ENCODE measurements at regions not wholly inside any gene's neighbourhood (a gene's known extent, or its start where the extent isn't known, plus 50 kb on each side); places are given as distances from the start of the nearest gene placed in this dataset.
"Not testable (repeated sequence)": the region's sequence is repeated elsewhere in the genome, so short reads cannot be mapped to it uniquely, and the experiment has no call there.

DNA sequence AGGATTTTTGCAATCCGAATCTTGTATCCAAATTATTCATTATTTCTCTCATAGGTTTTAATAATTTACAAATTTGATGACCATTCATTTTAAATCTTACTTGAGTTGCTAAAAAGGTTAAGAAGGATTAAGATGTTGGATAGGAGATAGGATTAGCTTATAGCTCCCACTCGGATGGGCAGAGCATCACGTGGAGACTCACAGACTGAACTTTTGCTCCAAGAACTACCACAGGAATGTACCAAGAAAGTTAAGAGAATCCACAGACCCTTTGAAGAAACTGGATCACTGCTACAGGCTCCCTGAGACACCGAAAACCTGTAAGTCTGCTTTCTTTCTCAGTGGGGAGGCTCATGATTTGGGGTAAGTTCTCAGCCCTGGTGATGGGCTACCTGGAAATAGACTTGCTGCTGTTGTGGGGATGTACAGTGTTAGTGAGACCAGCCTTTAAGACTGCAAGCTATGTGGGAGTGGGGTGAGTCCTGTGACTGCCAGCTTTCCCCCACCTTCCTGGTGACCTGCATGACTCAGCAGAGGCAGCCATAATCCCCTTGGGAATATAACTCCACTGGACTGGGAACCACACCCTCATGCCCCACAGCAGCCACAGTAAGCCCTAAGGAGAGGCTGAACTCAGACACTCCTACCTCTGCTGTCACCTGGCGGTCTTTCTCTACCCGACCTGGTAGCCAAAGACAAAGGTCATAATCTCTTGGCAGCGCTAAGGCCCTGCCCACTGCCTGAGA lies 1458.0 kb downstream of the OLFM4 start:
- 0 to 100% (median 94%) methylated on average over 1 to 7 of the region's 7 CpGs; no CpG with 5 or more reads in 1 of the 10 experiments for WGBS, 10 experiments
- ATAC-seq (replicated peaks in 6 of 8), result no peak
- in situ Hi-C loops (cut with MboI; ENCODE audit: low pct_unique_long_range_greater_than_20kb in 2 of 9, low sequenced_read_pairs in 9 of 9, unreplicated experiment in 9 of 9), result no loop called here
- no peaks in the 10 kb centered on the region for H3K4me1 ChIP-seq (replicated peaks in 1 of 2)
- no peak overlapping the region for H3K27ac ChIP-seq
- no peak overlapping the region for H3K4me3 ChIP-seq

GRCh38 chr13:54489359-54489758 lies 1460.7 kb downstream of the OLFM4 start:
- no peak for ATAC-seq (replicated peaks in 6 of 8)
- H3K4me3 ChIP-seq, result no peak overlapping the region
- H3K4me1 ChIP-seq (replicated peaks in 1 of 2), result no peaks in the 10 kb centered on the region
- in situ Hi-C loops (cut with MboI; ENCODE audit: low pct_unique_long_range_greater_than_20kb in 2 of 9, low sequenced_read_pairs in 9 of 9, unreplicated experiment in 9 of 9), result no loop called here
- WGBS, 10 experiments, result 0 to 100% (median 100%) methylated on average over 1 of the region's 1 CpG; no CpG with 5 or more reads in 1 of the 10 experiments
- H3K27ac ChIP-seq, result no peak overlapping the region

DNA sequence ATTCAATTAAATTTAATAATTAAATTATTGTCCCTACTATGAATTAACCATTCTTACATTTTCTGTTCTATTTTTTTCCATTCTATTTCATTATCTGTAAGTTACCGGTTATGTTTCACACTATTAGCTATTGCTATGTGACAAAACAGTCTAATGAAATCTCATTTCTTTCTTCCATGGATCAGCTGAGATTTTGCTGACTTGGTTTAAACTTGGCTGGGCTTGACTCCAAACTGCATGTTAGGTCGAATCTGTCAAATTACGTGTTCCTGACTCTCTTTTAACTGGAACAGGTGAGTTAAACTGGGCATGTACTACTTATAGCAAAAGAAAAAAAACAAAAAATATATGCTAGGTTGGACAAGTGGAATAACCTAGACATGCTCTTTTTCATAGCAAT lies 1464.4 kb downstream of the OLFM4 start:
- Histone ChIP-seq H3K4me3 (no peak overlapping the region), H3K4me1 (replicated peaks in 1 of 2) (no peaks in the 10 kb centered on the region), H3K27ac (no peak overlapping the region)
- in situ Hi-C loops (cut with MboI; ENCODE audit: low pct_unique_long_range_greater_than_20kb in 2 of 9, low sequenced_read_pairs in 9 of 9, unreplicated experiment in 9 of 9), result no loop called here
- WGBS, 10 experiments, result 10 to 100% (median 91%) methylated on average over 2 to 3 of the region's 3 CpGs
- ATAC-seq (replicated peaks in 6 of 8), result no peak

DNA sequence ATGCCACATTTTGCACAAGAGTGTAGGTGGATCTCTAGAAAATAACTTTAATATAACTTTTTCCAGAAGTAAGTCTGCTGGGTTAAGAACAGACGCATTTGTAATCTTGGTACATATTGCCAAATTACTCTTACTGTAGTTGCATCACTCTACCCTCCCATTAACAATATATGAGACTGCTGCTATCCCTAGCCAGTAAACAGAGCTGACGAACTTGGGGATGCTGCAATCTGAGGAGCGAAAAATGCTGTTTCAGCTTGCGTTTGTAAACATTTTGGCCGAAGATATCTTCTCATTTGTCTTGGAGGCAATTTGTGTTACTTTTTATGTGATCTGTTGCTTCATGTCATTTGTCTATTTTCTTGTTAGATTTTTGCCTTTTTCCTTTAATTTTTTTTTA lies 1482.8 kb downstream of the OLFM4 start:
- no peak for ATAC-seq (replicated peaks in 6 of 8)
- Histone ChIP-seq H3K4me3 (no peak overlapping the region), H3K27ac (no peak overlapping the region), H3K4me1 (replicated peaks in 1 of 2) (no peaks in the 10 kb centered on the region)
- in situ Hi-C loops (cut with MboI; ENCODE audit: low pct_unique_long_range_greater_than_20kb in 2 of 9, low sequenced_read_pairs in 9 of 9, unreplicated experiment in 9 of 9), result no loop called here
- 8 to 99% (median 90%) methylated on average over 3 to 5 of the region's 5 CpGs; no CpG with 5 or more reads in 1 of the 10 experiments for WGBS, 10 experiments

- WGBS, 10 experiments, result 0 to 67% (median 11%) methylated on average over 1 of the region's 1 CpG; no CpG with 5 or more reads in 1 of the 10 experiments
- no peak for ATAC-seq (replicated peaks in 6 of 8)
- H3K4me3 ChIP-seq, result no peak overlapping the region
- in situ Hi-C loops (cut with MboI; ENCODE audit: low pct_unique_long_range_greater_than_20kb in 2 of 9, low sequenced_read_pairs in 9 of 9, unreplicated experiment in 9 of 9), result no loop called here
- no peaks in the 10 kb centered on the region for H3K4me1 ChIP-seq (replicated peaks in 1 of 2)
- H3K27ac ChIP-seq, result no peak overlapping the region
Observed at GRCh38 chr13:54513254-54513653, 1484.6 kb downstream of the OLFM4 start.

DNA sequence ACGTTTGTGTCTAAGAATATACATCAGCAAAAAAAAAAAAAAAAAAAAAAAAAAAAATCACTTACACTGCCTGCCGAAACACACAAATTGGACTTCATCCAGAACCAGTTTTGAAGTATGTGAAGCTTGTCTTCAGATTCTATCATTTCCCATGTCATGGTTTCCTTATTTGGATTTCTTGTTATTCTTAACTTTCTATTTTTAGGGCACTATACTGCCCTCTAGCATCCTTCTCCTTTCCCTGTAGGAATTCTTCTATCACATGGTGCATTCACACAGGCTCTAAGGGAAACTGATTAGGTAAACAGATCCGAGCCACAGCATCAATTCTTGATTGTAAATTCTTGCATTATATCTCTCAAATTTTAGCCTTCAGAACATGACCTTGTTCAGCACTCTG lies 1507.5 kb downstream of the OLFM4 start:
- peak in 1 of 8 experiments; percentile 25 for ATAC-seq (replicated peaks in 6 of 8)
- no peak overlapping the region for H3K4me3 ChIP-seq
- 0 to 87% (median 56%) methylated on average over 1 to 3 of the region's 3 CpGs for WGBS, 10 experiments
- in situ Hi-C loops (cut with MboI; ENCODE audit: low pct_unique_long_range_greater_than_20kb in 2 of 9, low sequenced_read_pairs in 9 of 9, unreplicated experiment in 9 of 9), result no loop called here
- no peak overlapping the region for H3K27ac ChIP-seq
- no peaks in the 10 kb centered on the region for H3K4me1 ChIP-seq (replicated peaks in 1 of 2)

DNA sequence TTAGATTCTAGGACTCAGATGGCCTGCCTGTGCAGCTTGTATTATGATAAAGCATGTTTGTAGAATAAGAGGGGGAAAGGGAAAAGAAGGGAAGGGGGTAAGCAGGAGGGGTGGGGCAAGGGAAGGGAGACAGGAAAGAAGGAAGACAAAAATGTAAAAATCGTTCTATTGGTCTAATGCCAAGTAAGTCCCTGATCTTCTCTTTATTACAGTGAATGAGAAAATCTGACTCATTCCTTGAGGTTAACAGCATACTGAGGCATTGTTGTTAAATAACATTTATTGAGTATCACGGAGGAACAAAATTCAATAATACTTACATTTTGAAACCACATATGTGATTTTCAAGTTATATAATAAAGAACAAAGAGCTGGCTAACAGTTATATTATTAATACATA lies 1534.7 kb downstream of the OLFM4 start:
- in situ Hi-C loops (cut with MboI; ENCODE audit: low pct_unique_long_range_greater_than_20kb in 2 of 9, low sequenced_read_pairs in 9 of 9, unreplicated experiment in 9 of 9), result no loop called here
- 0 to 100% (median 86%) methylated on average over 1 of the region's 2 CpGs; no CpG with 5 or more reads in 3 of the 10 experiments for WGBS, 10 experiments
- ATAC-seq (replicated peaks in 6 of 8), result no peak
- no peak overlapping the region for H3K27ac ChIP-seq
- no peak overlapping the region for H3K4me3 ChIP-seq
- H3K4me1 ChIP-seq (replicated peaks in 1 of 2), result no peaks in the 10 kb centered on the region

DNA sequence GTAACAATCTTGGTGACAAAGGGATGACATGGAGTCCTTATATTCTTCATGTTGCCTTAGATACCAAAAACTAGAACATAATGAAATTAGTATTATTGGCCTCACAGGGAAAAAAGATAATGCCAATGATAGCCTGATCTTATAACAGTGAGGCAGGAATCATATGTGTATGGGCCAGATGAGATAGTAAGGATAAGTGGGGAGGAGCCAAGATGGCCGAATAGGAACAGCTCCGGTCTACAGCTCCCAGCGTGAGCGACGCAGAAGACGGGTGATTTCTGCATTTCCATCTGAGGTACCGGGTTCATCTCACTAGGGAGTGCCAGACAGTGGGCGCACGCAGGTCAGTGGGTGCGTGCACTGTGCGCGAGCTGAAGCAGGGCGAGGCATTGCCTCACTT lies 1543.4 kb downstream of the OLFM4 start:
- peak overlapping the region in 1 of 5 donors; percentile 19 for H3K4me3 ChIP-seq
- ATAC-seq (replicated peaks in 6 of 8), result peak in 2 of 8 experiments; percentile 53 to 93
- H3K4me1 ChIP-seq (replicated peaks in 1 of 2); H3K27ac ChIP-seq; in situ Hi-C loops (cut with MboI; ENCODE audit: low pct_unique_long_range_greater_than_20kb in 2 of 9, low sequenced_read_pairs in 9 of 9, unreplicated experiment in 9 of 9): not testable (repeated sequence)
- 80 to 100% (median 90%) methylated on average over 1 to 4 of the region's 13 CpGs; no CpG with 5 or more reads in 7 of the 10 experiments for WGBS, 10 experiments

DNA sequence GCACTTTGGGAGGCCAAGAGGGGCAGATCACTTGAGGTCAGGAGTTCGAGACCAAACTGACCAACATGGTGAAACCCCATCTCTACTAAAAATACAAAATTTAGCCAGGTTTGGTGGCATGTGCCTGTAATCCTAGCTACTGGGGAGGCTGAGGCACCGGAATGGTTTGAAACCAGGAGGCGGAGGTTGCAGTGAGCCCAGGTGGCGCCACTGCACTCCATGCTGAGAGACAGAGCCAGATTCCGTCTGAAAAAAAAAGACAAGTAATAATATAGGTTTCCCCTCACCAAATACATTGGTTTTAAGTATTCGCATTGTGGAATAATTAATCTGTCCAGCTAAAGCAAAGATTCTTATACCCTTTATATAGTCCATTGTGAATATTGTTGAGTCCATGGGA lies 1544.6 kb downstream of the OLFM4 start:
- Histone ChIP-seq H3K27ac (no peak overlapping the region), H3K4me1 (replicated peaks in 1 of 2) (no peaks in the 10 kb centered on the region), H3K4me3 (no peak overlapping the region)
- ATAC-seq (replicated peaks in 6 of 8), result no peak
- 0 to 100% (median 80%) methylated on average over 1 to 5 of the region's 6 CpGs; no CpG with 5 or more reads in 3 of the 10 experiments for WGBS, 10 experiments
- in situ Hi-C loops (cut with MboI; ENCODE audit: low pct_unique_long_range_greater_than_20kb in 2 of 9, low sequenced_read_pairs in 9 of 9, unreplicated experiment in 9 of 9), result no loop called here

DNA sequence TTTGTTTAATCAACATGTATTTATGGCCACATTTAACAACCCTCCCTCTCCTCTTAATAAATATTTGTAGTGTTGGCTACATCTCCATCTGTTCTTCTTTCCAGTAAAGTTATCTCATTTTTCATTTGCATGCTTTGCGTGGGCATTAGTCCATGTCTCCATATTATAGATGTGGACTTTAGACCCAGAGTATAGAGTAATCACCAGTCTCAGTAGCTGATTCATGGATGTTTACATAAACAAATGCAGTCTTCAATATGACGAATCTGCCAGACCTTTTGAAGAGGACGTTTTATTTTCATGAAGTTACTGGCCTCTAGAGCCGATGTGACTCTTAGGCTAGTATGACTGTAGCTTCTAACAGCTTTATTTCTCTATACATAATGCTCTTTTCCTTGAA lies 1546.2 kb downstream of the OLFM4 start:
- 11 to 100% (median 90%) methylated on average over 1 to 4 of the region's 4 CpGs; no CpG with 5 or more reads in 1 of the 10 experiments for WGBS, 10 experiments
- ATAC-seq (replicated peaks in 6 of 8), result no peak
- no peaks in the 10 kb centered on the region for H3K4me1 ChIP-seq (replicated peaks in 1 of 2)
- in situ Hi-C loops (cut with MboI; ENCODE audit: low pct_unique_long_range_greater_than_20kb in 2 of 9, low sequenced_read_pairs in 9 of 9, unreplicated experiment in 9 of 9), result no loop called here
- H3K4me3 ChIP-seq, result no peak overlapping the region
- no peak overlapping the region for H3K27ac ChIP-seq

DNA sequence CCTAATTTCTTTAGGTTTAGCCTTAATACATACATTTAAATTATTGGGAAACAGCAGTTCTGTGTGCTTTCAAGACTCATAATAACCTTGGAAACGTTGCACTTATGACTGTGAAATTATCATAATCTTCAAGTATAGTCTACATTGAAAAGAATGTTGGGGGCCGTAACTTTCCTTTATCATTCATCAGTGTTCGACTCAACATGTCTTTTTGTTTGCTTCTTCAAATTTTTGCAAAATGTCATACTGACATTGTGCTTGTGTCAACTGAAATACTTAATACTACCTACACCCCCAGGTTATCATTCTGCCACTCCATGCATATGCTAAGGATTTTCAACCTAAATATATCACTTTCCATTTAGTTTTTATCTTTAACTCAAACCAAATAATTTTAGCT lies 1562.9 kb downstream of the OLFM4 start:
- H3K27ac ChIP-seq, result no peak overlapping the region
- ATAC-seq (replicated peaks in 6 of 8), result no peak
- 5 to 100% (median 90%) methylated on average over 1 to 3 of the region's 3 CpGs for WGBS, 10 experiments
- H3K4me1 ChIP-seq (replicated peaks in 1 of 2), result peaks cover 0 to 4% of the 10 kb centered on the region in 2 donors
- in situ Hi-C loops (cut with MboI; ENCODE audit: low pct_unique_long_range_greater_than_20kb in 2 of 9, low sequenced_read_pairs in 9 of 9, unreplicated experiment in 9 of 9), result no loop called here
- no peak overlapping the region for H3K4me3 ChIP-seq

DNA sequence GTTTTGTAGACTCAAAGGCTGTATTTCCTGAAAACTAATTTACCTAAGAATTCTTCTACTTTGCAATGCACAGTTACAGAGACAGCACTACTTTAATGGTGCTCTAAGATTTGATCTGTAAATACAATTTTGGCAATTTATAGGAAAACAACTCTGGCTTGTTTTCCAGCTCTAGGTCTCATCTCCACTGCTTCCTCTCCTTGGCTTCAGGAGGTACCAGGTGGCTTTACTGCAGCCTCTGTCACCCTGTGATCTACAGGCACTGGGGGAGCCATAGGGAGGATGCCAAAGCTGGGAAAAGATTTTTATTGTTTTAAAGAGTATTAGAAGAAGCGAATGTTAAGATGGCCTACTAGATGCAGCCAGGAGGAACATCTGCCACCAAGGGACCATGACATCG lies 1563.6 kb downstream of the OLFM4 start:
- WGBS, 10 experiments, result 0 to 100% (median 40%) methylated on average over 1 to 2 of the region's 2 CpGs; no CpG with 5 or more reads in 5 of the 10 experiments
- Histone ChIP-seq H3K4me1 (replicated peaks in 1 of 2) (peaks cover 0 to 2% of the 10 kb centered on the region in 2 donors), H3K4me3 (no peak overlapping the region), H3K27ac (no peak overlapping the region)
- no peak for ATAC-seq (replicated peaks in 6 of 8)
- in situ Hi-C loops (cut with MboI; ENCODE audit: low pct_unique_long_range_greater_than_20kb in 2 of 9, low sequenced_read_pairs in 9 of 9, unreplicated experiment in 9 of 9), result no loop called here

DNA sequence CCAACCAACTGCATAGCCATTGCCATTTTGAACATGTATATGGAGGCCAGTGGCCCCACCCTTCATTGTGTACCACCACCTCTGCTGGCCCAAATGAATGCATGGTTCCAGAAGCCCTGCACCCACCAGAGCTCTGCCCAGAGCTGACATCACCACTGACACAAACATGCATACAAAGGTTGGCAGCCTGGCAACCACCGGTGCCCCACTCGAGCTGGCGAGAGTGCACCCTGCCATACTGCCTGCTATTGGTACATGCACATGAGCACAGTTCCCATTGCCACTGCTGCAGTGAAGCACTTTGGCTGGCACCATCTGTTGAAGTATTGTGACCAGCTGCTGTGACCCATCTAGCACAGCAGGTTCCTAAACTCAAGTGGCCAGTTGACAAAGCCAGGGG lies 1564.9 kb downstream of the OLFM4 start:
- 60 to 100% (median 95%) methylated on average over 1 to 3 of the region's 3 CpGs; no CpG with 5 or more reads in 6 of the 10 experiments for WGBS, 10 experiments
- H3K4me3 ChIP-seq, result no peak overlapping the region
- H3K27ac ChIP-seq, result no peak overlapping the region
- ATAC-seq (replicated peaks in 6 of 8), result no peak
- in situ Hi-C loops (cut with MboI; ENCODE audit: low pct_unique_long_range_greater_than_20kb in 2 of 9, low sequenced_read_pairs in 9 of 9, unreplicated experiment in 9 of 9), result no loop called here
- H3K4me1 ChIP-seq (replicated peaks in 1 of 2), result peaks cover 0 to 8% of the 10 kb centered on the region in 2 donors

DNA sequence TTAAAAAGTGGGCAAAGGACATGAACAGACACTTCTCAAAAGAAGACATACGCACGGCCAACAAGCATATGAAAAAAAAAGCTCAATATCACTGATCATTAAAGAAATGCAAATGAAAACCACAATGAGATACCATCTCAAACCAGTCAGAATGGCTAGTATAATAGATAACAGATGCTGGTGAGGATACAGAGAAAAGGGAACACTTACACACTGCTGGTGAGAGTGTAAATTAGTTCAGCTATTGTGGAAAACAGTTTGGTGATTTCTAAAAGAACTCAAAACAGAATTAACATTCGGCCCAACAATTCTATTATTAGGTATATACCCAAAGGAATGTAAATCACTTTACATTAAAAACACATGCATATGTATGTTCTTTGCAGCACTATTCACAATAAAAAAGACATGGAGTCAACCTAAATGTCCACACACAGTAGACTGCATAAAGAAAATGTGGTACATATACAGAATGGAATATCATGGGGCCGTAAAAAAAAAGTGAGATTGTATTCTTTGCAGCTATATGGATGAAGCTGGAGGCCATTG lies 1569.0 kb downstream of the OLFM4 start:
- H3K27ac ChIP-seq, result no peak overlapping the region
- peaks cover 0 to 8% of the 10 kb centered on the region in 2 donors for H3K4me1 ChIP-seq (replicated peaks in 1 of 2)
- no peak overlapping the region for H3K4me3 ChIP-seq
- ATAC-seq (replicated peaks in 6 of 8), result peak in 4 of 8 experiments; percentile 40 to 62 (median 50)
- WGBS, 10 experiments, result 6 to 80% (median 63%) methylated on average over 1 to 4 of the region's 4 CpGs
- in situ Hi-C loops (cut with MboI; ENCODE audit: low pct_unique_long_range_greater_than_20kb in 2 of 9, low sequenced_read_pairs in 9 of 9, unreplicated experiment in 9 of 9), result no loop called here

Data from motor neuron (in vitro differentiated cells).